ENCODE measurements at regions not wholly inside any gene's neighbourhood (a gene's known extent, or its start where the extent isn't known, plus 50 kb on each side); places are given as distances from the start of the nearest gene placed in this dataset.

- no peak for DNase-seq
Observed at GRCh38 chr16:51034481-51035109, 116.5 kb downstream of the SALL1 start.

GRCh38 chr16:51031598-51031997 lies 119.5 kb downstream of the SALL1 start:
- no peak for DNase-seq

- DNase-seq = no peak
Observed at GRCh38 chr16:51030516-51030915, 120.6 kb downstream of the SALL1 start.

- DNase-seq = no peak
Observed at GRCh38 chr16:51025588-51026290, 125.3 kb downstream of the SALL1 start.

GRCh38 chr16:51024703-51025102 lies 126.4 kb downstream of the SALL1 start:
- DNase-seq = no peak

GRCh38 chr16:51022955-51023354 lies 128.1 kb downstream of the SALL1 start:
- no peak for DNase-seq

- no peak for DNase-seq
Observed at GRCh38 chr16:51019617-51020016, 131.5 kb downstream of the SALL1 start.

- no peak for DNase-seq
Observed at GRCh38 chr16:51017969-51018368, 133.1 kb downstream of the SALL1 start.

- no peak for DNase-seq
Observed at GRCh38 chr16:51012396-51012795, 138.7 kb downstream of the SALL1 start.

GRCh38 chr16:51010817-51011216 lies 140.3 kb downstream of the SALL1 start:
- no peak for DNase-seq

GRCh38 chr16:51009813-51010212 lies 141.3 kb downstream of the SALL1 start:
- no peak for DNase-seq

- no peak for DNase-seq
Observed at GRCh38 chr16:51009359-51009758, 141.7 kb downstream of the SALL1 start.

- no peak for DNase-seq
Observed at GRCh38 chr16:51008607-51009006, 142.5 kb downstream of the SALL1 start.

- no peak for DNase-seq
Observed at GRCh38 chr16:51008037-51008436, 143.0 kb downstream of the SALL1 start.

GRCh38 chr16:51003850-51004566 lies 147.1 kb downstream of the SALL1 start:
- no peak for DNase-seq

GRCh38 chr16:51002881-51003490 lies 148.1 kb downstream of the SALL1 start:
- DNase-seq = no peak

GRCh38 chr16:50999181-50999580 lies 151.9 kb downstream of the SALL1 start:
- no peak for DNase-seq

- no peak for DNase-seq
Observed at GRCh38 chr16:50998411-50998810, 152.7 kb downstream of the SALL1 start.

GRCh38 chr16:50997679-50998078 lies 153.4 kb downstream of the SALL1 start:
- DNase-seq = no peak

GRCh38 chr16:50996830-50997186 lies 154.3 kb downstream of the SALL1 start:
- DNase-seq = no peak

- DNase-seq = no peak
Observed at GRCh38 chr16:50996166-50996829, 154.8 kb downstream of the SALL1 start.

- no peak for DNase-seq
Observed at GRCh38 chr16:50994995-50995394, 156.1 kb downstream of the SALL1 start.

- DNase-seq = no peak
Observed at GRCh38 chr16:50992350-50993032, 158.6 kb downstream of the SALL1 start.
